GM23338 (cell line): ENCODE measurements at regions not wholly inside any gene's neighbourhood (a gene's known extent, or its start where the extent isn't known, plus 50 kb on each side); places are given as distances from the start of the nearest gene placed in this dataset.

ENCODE experiments used
- CREB1 ChIP-seq: fragments of 250-450 bp; sonication (Bioruptor Pico); IDR thresholded peaks from 2 replicates; pipeline ENCODE4 v1.5.0; 2020; ENCODE audit warnings: low read depth, mild to moderate bottlenecking, moderate library complexity
- ETS1 ChIP-seq: IDR thresholded peaks from 2 replicates; pipeline ENCODE4 v1.6.1; 2016; ENCODE audit warnings: antibody characterized with exemption
- EZH2 ChIP-seq: fragments of 200-600 bp; sonication (generic); IDR thresholded peaks from one replicate; pipeline ENCODE4 v1.8.0; 2017; ENCODE audit warnings: antibody characterized with exemption, mild to moderate bottlenecking, low read depth; ENCODE audit not compliant: unreplicated experiment
- EZH2phosphoT487 ChIP-seq: fragments of 200-600 bp; sonication (generic); IDR thresholded peaks from one replicate; pipeline ENCODE4 v1.8.1; 2018; ENCODE audit warnings: antibody characterized with exemption; ENCODE audit not compliant: unreplicated experiment
- NANOG ChIP-seq: IDR thresholded peaks from 2 replicates; pipeline ENCODE4 v1.6.1; 2016; ENCODE audit warnings: antibody characterized with exemption, borderline replicate concordance
- POLR2AphosphoS5 ChIP-seq: IDR thresholded peaks from 2 replicates; pipeline ENCODE4 v1.6.1; 2016; ENCODE audit warnings: antibody characterized with exemption, low read depth
- REST ChIP-seq: IDR thresholded peaks from one replicate; pipeline ENCODE4 v1.6.1; 2018; ENCODE audit warnings: antibody characterized with exemption; ENCODE audit not compliant: unreplicated experiment
- ZNF114 ChIP-seq: fragments of 250-450 bp; sonication (Bioruptor Pico); IDR thresholded peaks from 2 replicates; pipeline ENCODE4 v1.5.0; 2020; ENCODE audit warnings: mild to moderate bottlenecking, moderate library complexity
- ZNF331 ChIP-seq: fragments of 250-450 bp; sonication (Bioruptor Pico); IDR thresholded peaks from 2 replicates; pipeline ENCODE4 v1.5.0; 2020; ENCODE audit warnings: low read depth, mild to moderate bottlenecking, moderate library complexity
- TF ChIP-seq, protein P1 (sequence below), 2 experiments: fragments of 200-600 bp in 1 of 2; sonication (generic) in 1 of 2; conservative IDR thresholded peaks; 2 replicates each; pipeline versions ENCODE4 v1.5.1 to v1.6.1; 2016 to 2017; ENCODE audit warnings: antibody characterized with exemption in 2 of 2, low read depth in 2 of 2, mild to moderate bottlenecking in 2 of 2, moderate library complexity in 1 of 2
- TF ChIP-seq, protein P2 (sequence below): fragments of 250-450 bp; sonication (Bioruptor Pico); IDR thresholded peaks from 2 replicates; pipeline ENCODE4 v1.5.0; 2020; ENCODE audit warnings: mild to moderate bottlenecking, moderate library complexity

GRCh38 chr4:128475597-128475996 lies 188.0 kb upstream of the PGRMC2 start:
- no peak for TF ChIP-seq POLR2AphosphoS5
- TF ChIP-seq CREB1 (CRISPR knock-in tag): no peak
- TF ChIP-seq, protein P1, sequence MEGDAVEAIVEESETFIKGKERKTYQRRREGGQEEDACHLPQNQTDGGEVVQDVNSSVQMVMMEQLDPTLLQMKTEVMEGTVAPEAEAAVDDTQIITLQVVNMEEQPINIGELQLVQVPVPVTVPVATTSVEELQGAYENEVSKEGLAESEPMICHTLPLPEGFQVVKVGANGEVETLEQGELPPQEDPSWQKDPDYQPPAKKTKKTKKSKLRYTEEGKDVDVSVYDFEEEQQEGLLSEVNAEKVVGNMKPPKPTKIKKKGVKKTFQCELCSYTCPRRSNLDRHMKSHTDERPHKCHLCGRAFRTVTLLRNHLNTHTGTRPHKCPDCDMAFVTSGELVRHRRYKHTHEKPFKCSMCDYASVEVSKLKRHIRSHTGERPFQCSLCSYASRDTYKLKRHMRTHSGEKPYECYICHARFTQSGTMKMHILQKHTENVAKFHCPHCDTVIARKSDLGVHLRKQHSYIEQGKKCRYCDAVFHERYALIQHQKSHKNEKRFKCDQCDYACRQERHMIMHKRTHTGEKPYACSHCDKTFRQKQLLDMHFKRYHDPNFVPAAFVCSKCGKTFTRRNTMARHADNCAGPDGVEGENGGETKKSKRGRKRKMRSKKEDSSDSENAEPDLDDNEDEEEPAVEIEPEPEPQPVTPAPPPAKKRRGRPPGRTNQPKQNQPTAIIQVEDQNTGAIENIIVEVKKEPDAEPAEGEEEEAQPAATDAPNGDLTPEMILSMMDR (conservative IDR thresholded peaks at IDR 0.05; ENCODE audit: low read depth in 2 of 2): no peak
- TF ChIP-seq NANOG: no peak
- no peak for TF ChIP-seq REST
- no peak for TF ChIP-seq EZH2phosphoT487
- TF ChIP-seq EZH2: no peak
- TF ChIP-seq ETS1: no peak
- no peak for TF ChIP-seq ZNF114 (CRISPR knock-in tag)
- TF ChIP-seq, protein P2, sequence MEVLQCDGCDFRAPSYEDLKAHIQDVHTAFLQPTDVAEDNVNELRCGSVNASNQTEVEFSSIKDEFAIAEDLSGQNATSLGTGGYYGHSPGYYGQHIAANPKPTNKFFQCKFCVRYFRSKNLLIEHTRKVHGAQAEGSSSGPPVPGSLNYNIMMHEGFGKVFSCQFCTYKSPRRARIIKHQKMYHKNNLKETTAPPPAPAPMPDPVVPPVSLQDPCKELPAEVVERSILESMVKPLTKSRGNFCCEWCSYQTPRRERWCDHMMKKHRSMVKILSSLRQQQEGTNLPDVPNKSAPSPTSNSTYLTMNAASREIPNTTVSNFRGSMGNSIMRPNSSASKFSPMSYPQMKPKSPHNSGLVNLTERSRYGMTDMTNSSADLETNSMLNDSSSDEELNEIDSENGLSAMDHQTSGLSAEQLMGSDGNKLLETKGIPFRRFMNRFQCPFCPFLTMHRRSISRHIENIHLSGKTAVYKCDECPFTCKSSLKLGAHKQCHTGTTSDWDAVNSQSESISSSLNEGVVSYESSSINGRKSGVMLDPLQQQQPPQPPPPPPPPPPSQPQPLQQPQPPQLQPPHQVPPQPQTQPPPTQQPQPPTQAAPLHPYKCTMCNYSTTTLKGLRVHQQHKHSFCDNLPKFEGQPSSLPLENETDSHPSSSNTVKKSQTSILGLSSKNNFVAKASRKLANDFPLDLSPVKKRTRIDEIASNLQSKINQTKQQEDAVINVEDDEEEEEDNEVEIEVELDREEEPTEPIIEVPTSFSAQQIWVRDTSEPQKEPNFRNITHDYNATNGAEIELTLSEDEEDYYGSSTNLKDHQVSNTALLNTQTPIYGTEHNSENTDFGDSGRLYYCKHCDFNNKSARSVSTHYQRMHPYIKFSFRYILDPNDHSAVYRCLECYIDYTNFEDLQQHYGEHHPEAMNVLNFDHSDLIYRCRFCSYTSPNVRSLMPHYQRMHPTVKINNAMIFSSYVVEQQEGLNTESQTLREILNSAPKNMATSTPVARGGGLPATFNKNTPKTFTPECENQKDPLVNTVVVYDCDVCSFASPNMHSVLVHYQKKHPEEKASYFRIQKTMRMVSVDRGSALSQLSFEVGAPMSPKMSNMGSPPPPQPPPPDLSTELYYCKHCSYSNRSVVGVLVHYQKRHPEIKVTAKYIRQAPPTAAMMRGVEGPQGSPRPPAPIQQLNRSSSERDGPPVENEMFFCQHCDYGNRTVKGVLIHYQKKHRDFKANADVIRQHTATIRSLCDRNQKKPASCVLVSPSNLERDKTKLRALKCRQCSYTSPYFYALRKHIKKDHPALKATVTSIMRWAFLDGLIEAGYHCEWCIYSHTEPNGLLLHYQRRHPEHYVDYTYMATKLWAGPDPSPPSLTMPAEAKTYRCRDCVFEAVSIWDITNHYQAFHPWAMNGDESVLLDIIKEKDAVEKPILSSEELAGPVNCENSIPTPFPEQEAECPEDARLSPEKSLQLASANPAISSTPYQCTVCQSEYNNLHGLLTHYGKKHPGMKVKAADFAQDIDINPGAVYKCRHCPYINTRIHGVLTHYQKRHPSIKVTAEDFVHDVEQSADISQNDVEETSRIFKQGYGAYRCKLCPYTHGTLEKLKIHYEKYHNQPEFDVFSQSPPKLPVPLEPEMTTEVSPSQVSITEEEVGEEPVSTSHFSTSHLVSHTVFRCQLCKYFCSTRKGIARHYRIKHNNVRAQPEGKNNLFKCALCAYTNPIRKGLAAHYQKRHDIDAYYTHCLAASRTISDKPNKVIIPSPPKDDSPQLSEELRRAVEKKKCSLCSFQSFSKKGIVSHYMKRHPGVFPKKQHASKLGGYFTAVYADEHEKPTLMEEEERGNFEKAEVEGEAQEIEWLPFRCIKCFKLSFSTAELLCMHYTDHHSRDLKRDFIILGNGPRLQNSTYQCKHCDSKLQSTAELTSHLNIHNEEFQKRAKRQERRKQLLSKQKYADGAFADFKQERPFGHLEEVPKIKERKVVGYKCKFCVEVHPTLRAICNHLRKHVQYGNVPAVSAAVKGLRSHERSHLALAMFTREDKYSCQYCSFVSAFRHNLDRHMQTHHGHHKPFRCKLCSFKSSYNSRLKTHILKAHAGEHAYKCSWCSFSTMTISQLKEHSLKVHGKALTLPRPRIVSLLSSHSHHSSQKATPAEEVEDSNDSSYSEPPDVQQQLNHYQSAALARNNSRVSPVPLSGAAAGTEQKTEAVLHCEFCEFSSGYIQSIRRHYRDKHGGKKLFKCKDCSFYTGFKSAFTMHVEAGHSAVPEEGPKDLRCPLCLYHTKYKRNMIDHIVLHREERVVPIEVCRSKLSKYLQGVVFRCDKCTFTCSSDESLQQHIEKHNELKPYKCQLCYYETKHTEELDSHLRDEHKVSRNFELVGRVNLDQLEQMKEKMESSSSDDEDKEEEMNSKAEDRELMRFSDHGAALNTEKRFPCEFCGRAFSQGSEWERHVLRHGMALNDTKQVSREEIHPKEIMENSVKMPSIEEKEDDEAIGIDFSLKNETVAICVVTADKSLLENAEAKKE (CRISPR knock-in tag): no peak
- TF ChIP-seq ZNF331 (CRISPR knock-in tag): no peak
